Fibroblast of skin of left quadriceps (primary cell): ENCODE measurements at regions not wholly inside any gene's neighbourhood (a gene's known extent, or its start where the extent isn't known, plus 50 kb on each side); places are given as distances from the start of the nearest gene placed in this dataset.

Source experiments
- DNase-seq, 2 experiments: peaks; one replicate each; pipeline ENCODE4 v3.0.0-alpha.2; 2013; ENCODE audit warnings: low read depth in 2 of 2

DNA sequence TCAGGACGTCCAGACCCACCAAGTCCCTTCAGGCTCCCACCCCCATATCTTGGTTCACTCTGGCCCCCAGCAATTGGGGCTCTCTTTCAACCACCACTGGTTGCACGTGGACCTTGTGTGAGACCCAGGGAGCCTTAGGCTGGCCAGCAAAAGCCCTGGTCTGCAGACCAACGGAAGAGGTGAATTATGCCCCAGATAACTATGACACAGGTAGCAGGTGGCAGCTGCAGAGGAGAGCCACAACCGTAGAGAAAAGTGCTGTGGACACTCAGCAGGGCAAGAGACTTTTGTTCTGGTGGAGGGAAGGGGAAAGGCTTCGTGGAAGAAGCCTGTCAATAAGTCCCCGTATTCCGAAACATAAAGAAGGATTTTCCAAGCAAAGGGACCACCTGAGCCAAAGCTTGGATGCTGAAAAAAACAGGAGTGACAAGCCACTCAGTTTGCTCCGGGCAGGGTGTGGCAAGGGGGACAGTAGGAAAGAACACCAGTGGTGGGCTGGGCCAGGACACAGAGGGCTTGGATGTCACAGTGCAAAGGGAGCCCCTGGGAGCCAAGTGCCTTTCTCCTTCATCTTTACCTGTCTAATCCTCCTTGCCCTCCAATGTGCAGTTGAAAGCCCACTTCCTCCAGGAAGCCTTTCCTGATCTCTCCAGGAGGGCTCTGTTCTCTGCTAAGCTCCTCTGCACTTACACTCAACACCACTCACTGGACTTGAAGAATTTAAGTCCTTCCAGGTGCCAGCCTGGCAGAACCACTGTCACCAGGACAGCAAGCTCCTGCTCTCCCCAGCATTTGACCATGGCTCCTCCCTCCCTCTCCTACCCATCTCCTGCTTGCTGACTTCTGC is 264.7 kb downstream of the BUD13 start:
- DNase-seq, result no peak

DNA sequence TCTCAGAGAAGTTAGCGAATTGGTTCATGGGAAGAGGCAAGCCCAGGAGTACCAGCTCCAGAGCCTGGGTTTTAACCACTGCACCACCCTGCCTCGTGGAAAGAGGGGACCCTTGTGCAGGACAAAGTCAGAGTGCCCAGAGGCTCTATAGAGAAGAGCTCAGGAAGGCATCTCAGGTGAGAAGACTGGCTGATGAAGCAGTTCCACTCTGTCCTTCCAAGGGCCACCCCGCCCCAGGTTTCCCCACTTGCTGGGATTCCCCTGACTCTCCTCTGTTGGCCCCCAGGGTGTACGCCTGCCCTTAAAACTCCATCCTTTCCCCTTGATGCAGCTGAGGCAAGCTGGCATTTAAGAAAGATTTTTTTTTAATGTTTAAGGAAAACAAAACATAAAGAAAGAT is 265.8 kb downstream of the BUD13 start:
- no peak for DNase-seq

DNA sequence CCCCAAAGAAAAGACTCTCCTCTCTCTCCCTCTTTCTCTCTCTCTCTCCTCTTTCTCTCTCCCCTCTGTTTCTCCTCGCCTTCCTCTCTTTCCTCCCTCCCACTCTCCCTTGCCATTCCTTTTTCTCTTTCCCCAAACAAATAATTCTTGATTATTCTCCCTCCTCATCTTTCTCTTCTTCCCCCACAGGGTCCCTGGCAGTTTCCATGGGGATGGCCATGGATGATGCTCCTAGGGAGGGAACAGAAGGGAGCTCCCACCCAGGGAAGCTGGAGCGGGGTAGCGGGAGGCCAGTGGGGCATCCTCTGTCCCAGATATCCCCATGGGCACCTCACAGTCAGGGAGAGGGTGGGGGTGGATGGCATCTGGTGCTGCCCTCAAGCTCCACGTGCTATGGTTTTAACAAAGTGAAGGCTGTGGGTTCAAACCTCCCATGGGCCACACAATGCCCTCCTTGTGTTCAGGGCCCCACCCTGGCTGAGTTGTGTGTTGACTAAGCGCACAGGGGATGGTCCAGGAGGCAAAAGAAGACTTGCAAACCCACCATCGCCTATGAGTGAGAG is 266.4 kb downstream of the BUD13 start:
- no peak for DNase-seq

DNA sequence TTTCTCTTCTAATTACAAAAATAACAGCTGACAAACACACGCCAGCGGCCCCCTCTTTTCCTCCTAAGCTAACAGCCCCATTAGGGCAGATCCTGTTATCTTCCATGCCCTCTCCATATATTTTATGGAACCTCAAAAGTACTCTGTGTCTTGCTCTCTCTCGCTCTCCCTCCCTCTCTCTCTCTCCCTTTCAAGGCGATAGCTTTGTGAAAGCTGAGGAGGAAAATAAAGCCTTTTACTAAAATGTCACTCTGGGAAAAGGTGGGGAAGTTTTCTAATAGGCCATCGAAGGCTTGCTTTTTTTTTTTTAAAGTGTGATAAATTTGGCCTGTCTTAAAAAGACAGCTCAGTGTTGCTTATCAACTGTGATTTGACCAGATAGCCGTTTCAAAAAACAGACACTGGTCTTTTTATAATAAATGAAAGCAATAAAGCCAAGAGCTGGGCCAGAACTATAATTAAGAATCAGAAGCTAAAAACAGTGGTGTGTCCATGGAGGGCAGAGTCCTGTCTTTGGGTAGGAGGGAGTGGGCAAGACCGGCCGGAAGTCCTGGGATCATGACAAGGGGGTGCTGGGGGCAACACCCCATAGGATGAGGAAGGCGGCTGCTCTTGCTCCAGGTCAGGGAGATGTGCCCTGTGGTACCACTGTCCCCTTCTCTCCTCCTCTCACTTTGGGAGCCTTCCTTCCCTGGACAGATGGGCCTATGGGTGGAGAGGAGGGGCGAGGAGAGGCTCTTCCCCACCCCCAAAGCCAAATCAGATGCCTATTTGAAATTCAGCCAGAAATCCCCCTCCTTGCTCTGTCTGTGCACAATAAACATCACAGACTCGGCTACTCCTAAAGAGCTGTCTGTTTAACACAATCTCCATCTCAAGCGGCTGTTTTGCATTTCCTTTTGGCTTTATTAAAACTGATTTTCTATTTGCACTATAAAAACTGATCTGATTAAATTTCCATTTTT is 267.2 kb downstream of the BUD13 start:
- DNase-seq, result no peak

DNA sequence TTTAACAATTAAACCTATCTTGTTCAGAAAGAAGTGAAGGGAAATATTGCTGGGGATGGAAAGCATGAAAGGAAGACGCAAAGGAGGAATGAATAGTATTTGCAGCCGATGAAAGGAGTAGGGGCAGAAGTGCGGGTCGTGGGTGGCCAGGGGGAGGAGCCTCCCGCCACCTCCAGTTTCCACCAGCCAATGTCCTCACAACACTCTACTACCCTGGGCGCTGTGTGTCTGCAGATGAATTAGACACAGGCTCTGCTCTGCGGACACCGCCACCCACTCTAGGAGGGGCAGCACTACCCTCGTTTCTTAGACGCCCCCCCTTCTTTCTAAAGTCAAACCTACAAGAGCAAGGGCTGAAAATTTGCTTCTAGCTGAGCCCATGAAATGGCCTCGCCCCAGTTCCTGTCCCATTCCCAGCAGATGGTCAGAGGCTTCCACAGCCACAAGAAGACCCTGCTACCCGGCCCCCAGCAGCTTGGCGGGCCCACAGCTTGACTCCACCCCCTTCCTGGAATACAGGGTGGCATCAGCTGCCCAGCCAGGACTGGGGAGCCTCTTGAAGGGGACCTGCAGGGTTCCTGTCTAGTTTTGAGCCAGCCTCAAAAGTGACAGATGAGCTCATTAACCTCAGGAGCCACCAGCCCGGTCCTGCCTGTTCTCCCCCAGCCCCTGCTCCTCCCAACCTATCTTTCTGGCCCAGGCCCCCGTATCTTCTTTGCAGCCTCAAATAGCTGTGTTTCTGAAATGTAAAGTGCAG is 268.1 kb downstream of the BUD13 start:
- no peak for DNase-seq

DNA sequence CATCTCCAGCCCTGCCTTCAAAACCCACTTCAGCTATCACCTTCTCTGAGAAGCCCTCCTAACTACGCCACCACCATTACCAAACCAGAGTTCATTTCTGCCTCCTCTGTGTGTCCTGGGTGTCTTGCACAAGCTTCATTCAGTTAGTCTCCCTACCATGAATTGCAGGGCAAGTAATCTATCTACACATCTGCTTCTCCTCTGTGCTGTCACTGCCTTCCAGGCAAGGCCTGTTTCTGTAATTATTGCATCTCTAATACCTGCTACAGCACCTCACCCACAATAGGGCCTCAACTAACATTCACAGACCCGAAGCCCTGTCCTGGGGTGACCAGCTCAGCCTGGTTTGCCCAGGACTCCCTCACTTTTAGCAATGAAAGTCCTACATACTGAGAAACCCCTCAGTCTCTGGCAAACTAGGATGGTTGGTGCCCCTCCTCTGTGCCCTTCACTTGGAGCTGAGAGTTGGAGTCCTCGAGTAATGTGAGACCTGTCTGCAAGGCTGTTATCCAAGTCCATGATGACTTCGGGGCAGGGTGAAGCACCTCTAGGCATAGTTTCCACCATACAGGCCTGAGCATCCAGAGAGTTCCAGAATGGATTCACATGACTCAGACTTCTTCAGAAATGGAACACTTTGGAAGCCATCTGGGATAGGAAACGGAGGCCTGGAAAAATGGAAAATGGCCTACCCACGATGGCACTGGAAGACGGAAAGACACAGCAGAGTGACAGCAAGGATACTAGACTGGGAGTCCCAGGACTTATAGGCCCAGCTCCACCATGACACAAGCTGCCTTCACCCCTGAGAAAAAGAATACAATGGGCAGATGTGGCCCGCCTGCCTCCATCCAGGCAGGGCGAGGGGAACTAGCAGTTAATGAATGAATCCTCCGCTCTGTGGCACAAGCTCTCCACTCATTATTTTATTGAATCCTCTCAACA is 269.3 kb downstream of the BUD13 start:
- no peak for DNase-seq

DNA sequence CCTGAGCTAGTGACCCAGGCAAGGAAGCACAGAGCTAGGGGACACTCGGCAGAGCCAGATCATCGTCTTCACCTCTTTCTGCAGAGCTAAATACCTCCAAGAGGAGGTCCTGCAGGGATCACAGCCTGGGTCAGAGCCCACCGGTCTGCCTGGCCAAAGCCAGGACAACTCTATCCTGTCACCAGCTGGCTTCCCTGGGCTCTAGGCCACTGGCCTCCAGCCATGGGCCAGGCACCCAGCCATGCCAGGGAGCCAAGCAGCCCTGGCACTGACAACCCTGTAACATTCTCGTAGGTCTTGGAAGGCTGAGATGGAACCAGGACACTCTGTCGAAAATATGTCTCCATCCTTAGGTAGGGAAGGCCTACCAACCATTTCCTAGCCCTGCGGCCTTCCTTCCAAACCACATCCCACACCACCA is 270.1 kb downstream of the BUD13 start:
- no peak for DNase-seq

DNA sequence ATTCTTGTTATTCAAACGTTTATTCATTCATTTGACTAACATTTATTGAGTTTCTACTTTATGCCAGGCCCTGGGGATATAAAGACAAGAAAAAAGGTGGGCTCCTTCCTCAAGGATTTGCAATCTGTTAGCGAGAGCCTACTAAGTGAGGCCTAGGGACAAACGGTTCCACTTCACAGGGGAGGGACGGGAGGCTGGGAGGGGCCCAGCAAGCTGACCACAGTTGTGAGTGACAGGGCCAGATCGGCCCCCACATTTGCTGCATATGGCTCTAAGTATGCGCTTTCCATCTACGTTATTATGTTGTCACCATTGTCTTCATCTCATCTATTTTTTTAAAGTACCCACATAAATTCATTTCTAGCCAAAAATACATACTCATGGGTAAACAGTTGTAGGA is 271.1 kb downstream of the BUD13 start:
- no peak for DNase-seq

DNA sequence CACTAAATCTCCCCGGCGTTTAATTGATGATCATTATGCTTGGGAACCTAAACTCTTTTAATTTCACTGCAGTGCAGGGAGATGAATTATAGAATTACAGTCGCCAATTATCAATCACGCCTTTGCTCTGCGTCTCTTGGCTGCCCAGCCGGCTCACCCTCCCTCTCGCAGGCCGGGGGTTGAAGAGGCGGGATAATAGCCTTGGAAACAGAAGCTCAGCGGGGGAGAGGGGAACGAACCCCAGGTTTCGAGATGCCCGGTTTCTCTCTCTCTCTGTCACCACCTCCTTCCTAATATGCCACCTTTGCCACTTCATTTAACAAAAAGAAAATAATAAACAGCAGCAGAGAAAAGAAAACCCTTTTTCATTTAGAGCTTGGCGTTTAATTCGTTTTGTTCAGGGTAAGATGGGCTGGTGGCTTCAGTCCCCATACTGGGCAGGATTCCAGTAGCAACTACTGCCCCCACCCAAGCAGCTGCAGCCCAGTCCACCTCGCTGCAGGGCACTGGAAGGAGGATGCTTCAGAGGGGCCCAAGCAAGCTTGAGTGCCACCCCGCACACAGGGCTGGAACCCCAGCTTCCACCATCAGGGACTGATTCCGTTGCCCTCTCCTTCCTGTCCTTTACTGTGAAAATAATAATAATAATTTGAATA is 271.7 kb downstream of the BUD13 start:
- no peak for DNase-seq

DNA sequence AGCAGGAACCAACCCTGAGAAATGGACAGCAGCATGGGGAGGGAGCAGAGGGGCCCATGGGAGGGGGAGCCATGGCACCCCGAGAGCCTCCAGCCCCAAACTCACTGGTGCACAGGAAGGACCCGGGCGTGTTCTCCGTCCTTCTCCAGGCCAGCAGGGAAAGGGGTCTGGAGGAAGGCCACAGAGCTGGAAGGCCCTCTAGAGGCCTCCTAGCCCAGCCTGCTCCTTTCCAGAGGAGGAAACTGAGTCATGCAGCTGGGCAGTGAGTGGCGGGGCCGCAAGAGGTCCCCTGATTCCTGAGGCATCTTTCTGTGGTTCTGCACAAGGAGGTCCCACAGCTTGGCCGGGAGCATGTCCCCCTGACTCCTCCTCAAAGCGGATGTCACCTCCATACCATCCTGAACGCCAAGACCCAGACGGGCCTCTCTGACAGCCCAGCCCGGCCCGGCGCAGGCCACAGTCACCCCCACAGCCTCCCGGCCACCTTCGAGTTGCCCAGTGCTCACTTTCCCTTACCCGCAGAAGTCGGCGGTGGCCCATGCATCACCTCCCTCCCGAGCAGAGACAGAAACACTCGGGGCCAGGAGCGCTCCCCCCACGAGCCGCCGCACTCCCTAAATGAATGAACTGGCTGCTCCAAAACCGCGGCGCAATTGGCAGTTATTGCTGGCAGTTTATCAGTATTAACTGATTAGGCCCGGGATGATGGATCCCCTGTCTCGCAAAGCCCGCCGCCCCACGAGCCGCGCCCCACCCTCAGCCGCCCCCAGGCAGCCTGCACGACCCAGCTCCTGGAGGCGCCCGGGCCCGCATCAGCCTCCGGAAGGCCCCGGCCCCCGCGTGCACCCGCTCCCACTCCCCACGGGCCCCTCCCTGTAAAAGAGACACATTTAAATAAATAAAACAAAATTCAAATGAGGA is 272.5 kb downstream of the BUD13 start:
- no peak for DNase-seq

DNA sequence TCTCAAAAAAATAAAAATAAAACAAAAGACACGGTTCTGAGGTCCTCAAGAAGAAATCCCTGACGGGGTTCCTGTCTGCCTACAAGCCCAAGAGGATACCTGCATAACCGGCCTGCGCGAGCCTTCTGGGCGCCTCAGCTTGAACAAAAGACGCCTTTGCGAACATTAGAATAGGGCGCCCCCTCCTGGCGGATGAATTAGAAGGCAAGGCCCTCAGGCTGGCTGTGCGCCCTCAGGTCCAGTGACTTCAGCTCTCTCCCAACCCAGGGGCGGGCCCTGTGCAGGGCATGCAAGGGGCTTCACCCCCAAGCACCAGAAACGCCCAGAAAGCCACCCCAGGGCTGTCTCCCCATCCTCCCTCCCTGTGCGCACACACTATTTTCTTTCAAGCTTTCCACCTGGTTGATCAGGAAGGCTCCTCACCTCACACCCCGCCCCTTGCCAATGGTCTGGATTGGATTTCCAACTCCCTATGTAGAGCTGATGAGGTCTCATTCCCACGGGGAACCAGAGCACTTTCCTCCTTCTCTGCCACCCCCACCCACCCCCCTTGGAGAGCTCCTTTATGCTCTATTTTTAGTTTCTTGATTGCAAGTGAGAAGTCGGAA is 273.3 kb downstream of the BUD13 start:
- DNase-seq, result peak; percentile 23 to 25

DNA sequence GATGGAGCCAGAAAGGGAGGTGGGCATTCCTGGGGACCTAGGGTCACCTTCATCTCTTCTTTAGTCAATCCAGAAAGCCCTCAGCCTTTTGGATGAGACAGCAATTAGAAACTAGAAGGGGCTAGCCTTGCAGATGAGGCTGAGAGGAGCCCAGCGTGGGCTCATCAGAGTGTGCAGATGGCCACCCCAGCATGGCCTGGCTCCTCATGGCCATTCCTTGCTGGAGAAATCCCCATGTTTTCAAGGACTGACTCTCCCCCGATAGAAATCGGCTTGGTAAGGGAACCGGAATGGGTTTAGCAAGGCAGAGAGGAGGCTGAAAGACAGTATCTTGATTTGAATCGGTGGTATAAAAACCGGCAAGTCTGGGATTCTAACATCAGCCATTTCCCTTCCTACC is 274.6 kb downstream of the BUD13 start:
- no peak for DNase-seq

DNA sequence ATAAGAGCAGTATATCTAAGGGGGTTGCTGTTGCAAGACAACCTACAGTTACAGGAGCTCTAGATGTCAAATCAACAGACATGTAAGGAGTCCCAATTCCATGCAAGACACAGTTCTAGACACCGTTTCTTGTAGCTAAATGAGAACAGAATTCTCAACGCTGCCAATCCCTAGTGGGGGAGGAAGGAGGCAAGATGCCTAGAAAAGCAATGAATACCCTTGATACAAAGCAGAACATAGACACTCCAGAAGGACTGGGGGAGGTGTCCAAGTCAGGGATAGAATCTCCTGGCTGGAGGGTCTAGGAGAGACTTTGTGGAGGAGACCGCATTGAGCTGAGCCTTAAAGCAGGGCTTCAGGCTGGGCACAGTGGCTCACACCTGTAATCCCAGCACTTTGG is 280.2 kb downstream of the BUD13 start:
- DNase-seq, result no peak

DNA sequence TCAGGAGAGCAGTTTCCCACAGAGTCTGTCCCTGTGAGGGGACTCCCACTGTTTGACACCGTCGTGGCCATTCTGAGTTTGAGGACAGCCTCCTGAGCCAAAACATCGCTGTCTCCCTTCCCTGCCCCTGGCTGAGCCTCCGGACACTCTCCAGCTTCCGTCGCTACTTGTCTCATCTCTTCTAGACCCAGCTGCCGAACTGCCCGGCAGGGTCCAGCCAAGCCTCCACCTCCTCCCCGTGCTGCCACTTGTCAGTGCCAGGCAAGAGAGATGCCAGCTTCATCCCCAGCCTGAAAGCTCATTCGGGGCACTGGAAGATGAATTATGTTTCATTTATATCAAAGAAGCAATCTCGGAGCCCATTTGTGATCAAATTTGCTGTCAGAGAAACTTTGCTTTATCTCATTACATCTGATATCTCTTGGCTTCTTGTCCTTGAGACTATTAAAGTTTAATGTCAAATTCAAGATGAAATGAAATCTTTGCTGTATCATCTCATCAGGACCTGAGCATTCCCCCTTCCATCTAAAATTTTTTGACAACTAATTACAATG is 283.9 kb downstream of the BUD13 start:
- DNase-seq, result no peak

DNA sequence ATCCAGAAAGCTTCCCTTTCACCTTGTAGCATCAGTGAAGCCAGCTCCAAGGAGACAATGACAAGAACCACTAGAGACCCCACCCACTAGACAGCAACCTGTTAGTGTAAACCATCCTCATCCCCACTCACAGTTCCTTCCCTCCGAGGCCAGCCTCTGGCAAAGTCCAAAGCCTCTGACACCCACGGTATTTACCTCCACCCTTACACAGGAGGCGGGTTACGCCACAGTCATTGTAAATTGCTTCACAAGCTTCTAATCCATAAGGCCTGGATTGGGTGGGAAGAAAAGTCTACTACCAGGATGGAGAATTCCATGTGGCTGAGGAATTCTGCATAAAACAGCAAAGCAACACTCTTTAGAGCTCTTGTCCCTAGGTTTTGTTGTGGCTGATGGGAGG is 287.4 kb downstream of the BUD13 start:
- no peak for DNase-seq

DNA sequence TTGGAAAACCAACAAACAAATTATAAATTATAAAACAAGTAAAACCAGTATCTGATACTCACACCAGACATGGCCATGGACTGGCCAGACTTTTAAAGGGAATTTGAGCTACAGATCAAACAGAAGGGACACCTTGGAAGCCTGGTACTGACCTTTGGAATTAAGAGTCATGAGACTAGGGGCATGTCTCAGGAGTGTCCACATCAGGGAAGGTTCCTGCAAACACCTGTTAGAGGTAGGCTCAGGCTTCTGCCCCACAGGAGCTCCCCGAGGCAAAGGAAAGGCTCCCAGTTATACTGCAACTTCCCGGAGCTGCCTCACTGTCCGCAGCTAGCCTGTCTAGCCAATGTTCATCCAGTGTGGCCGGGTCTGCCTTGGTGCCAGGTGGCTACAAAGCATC is 290.1 kb downstream of the BUD13 start:
- DNase-seq, result no peak

DNA sequence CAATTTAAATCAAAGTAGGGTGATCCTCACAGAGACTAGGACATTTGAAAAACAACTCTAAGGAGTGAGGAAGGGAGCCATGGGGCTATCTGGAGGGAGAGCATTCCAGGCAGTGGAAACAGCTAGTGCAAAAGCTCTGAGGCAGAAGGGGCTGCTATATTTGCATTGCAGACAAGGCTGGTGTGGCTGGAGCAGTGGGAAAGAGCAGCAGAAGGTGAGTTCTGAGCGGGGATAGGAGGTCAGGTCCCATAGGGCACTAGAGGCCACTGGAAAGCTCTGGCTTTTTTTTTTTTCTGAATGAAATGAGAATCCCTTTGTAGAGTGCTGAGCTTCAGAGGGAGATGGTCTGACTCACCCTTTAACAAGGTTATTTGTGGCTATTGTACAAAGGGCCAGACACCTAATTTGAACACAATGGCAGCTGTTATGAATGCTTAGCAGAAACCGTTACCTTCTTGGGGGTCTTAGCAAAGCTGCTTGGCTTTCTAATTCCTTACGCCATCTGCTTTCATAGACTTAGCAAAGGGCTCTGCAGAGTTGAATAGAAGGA is 291.6 kb downstream of the BUD13 start:
- DNase-seq, result no peak
